ENCODE measurements at regions not wholly inside any gene's neighbourhood (a gene's known extent, or its start where the extent isn't known, plus 50 kb on each side); places are given as distances from the start of the nearest gene placed in this dataset.

- TF ChIP-seq CTCF (IDR thresholded peaks at IDR 0.05; ENCODE audit: low read depth, low read length, missing input control) (no peak), RAD21 (IDR thresholded peaks at IDR 0.05) (no peak), EGR1 (IDR thresholded peaks at IDR 0.05; ENCODE audit: low read depth in 2 of 2) (no peak), ZBTB33 (IDR thresholded peaks at IDR 0.05) (no peak), SP1 (IDR thresholded peaks at IDR 0.05) (no peak), FOXA1 (IDR thresholded peaks at IDR 0.05) (no peak), TAF1 (conservative IDR thresholded peaks at IDR 0.05) (no peak)
Observed at GRCh38 chr11:98589967-98590366, 430.8 kb upstream of the CNTN5 start.
